ENCODE measurements at regions not wholly inside any gene's neighbourhood (a gene's known extent, or its start where the extent isn't known, plus 50 kb on each side); places are given as distances from the start of the nearest gene placed in this dataset.

DNA sequence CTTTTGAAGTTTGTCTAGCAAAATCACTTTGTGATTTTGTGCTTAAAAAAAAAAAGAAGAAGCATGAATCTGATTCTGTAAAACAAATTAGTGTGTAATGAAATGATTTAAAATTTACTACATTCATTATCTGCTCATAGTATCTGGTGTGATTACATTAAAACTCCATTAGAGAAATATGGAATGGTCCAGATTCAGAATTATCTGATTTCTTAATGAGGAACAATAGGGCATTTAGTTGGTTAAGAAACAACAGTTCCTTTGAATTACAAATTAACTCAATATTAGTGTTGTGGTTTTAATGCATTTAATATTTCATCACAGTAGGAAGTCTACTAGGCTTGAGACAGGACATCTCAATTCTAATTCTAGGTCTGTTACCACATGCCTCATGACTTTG, 57.9 kb upstream of the PDHA1 start:
- TF ChIP-seq, protein P1, sequence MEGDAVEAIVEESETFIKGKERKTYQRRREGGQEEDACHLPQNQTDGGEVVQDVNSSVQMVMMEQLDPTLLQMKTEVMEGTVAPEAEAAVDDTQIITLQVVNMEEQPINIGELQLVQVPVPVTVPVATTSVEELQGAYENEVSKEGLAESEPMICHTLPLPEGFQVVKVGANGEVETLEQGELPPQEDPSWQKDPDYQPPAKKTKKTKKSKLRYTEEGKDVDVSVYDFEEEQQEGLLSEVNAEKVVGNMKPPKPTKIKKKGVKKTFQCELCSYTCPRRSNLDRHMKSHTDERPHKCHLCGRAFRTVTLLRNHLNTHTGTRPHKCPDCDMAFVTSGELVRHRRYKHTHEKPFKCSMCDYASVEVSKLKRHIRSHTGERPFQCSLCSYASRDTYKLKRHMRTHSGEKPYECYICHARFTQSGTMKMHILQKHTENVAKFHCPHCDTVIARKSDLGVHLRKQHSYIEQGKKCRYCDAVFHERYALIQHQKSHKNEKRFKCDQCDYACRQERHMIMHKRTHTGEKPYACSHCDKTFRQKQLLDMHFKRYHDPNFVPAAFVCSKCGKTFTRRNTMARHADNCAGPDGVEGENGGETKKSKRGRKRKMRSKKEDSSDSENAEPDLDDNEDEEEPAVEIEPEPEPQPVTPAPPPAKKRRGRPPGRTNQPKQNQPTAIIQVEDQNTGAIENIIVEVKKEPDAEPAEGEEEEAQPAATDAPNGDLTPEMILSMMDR (conservative IDR thresholded peaks at IDR 0.05; ENCODE audit: low read depth in 2 of 2), result no peak
- TF ChIP-seq EZH2 (IDR thresholded peaks at IDR 0.05; ENCODE audit: low read depth, unreplicated experiment) (no peak), POLR2AphosphoS5 (IDR thresholded peaks at IDR 0.05; ENCODE audit: low read depth) (no peak), EZH2phosphoT487 (IDR thresholded peaks at IDR 0.05; ENCODE audit: unreplicated experiment) (no peak)
- TF ChIP-seq, protein P2, sequence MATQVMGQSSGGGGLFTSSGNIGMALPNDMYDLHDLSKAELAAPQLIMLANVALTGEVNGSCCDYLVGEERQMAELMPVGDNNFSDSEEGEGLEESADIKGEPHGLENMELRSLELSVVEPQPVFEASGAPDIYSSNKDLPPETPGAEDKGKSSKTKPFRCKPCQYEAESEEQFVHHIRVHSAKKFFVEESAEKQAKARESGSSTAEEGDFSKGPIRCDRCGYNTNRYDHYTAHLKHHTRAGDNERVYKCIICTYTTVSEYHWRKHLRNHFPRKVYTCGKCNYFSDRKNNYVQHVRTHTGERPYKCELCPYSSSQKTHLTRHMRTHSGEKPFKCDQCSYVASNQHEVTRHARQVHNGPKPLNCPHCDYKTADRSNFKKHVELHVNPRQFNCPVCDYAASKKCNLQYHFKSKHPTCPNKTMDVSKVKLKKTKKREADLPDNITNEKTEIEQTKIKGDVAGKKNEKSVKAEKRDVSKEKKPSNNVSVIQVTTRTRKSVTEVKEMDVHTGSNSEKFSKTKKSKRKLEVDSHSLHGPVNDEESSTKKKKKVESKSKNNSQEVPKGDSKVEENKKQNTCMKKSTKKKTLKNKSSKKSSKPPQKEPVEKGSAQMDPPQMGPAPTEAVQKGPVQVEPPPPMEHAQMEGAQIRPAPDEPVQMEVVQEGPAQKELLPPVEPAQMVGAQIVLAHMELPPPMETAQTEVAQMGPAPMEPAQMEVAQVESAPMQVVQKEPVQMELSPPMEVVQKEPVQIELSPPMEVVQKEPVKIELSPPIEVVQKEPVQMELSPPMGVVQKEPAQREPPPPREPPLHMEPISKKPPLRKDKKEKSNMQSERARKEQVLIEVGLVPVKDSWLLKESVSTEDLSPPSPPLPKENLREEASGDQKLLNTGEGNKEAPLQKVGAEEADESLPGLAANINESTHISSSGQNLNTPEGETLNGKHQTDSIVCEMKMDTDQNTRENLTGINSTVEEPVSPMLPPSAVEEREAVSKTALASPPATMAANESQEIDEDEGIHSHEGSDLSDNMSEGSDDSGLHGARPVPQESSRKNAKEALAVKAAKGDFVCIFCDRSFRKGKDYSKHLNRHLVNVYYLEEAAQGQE (IDR thresholded peaks at IDR 0.05; ENCODE audit: unreplicated experiment), result no peak

Data from GM23338 (cell line).